ENCODE measurements at regions not wholly inside any gene's neighbourhood (a gene's known extent, or its start where the extent isn't known, plus 50 kb on each side); places are given as distances from the start of the nearest gene placed in this dataset.

DNA sequence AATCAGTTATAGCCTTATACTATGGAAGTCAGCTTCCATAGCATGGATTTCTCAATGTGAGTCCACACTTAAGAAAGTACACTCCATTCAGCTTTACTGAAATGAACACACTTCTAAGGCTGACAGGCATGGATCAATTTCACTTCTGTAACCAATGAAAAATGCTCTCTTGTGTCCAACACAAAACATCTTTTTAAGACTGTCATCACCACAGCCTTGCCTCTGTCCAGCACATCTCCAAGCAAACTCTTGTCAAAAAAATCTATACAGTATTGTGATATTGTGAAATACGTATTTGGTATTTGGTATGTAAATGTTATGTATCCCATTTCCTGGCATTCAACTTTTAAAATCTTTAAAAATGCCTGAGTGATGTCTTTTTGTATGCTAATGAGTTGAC is 208.7 kb downstream of the RAP2B start (continued):
- no peak for TF ChIP-seq ZNF138 (CRISPR knock-in tag; conservative IDR thresholded peaks at IDR 0.05)
- no peak for TF ChIP-seq MYBL2 (CRISPR knock-in tag; IDR thresholded peaks at IDR 0.05)
- no peak for TF ChIP-seq SOX15 (CRISPR knock-in tag; IDR thresholded peaks at IDR 0.05)
- TF ChIP-seq NR2C2 (CRISPR knock-in tag; IDR thresholded peaks at IDR 0.05), result no peak

DNA sequence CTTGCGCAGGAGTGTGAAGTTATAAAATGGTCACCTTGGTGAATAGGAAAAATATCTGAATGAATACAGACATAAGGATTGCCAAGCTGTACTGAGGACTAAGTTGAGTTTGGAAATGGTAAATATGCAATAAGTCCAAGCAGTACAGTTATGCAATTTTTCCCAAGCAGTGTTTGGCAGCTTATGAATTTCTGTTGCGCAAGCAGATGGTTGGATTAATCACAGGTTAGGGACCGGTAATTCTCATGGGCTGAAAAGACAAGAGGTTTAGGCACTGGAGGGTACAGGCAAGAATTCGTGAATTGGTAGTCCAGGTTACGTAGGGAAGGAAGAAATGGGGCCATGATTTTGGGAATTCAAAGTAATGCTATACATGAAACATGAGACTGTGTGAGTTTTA is 210.3 kb downstream of the RAP2B start:
- TF ChIP-seq, protein P1, sequence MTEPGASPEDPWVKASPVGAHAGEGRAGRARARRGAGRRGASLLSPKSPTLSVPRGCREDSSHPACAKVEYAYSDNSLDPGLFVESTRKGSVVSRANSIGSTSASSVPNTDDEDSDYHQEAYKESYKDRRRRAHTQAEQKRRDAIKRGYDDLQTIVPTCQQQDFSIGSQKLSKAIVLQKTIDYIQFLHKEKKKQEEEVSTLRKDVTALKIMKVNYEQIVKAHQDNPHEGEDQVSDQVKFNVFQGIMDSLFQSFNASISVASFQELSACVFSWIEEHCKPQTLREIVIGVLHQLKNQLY (CRISPR knock-in tag; IDR thresholded peaks at IDR 0.05), result no peak
- TF ChIP-seq, protein P2, sequence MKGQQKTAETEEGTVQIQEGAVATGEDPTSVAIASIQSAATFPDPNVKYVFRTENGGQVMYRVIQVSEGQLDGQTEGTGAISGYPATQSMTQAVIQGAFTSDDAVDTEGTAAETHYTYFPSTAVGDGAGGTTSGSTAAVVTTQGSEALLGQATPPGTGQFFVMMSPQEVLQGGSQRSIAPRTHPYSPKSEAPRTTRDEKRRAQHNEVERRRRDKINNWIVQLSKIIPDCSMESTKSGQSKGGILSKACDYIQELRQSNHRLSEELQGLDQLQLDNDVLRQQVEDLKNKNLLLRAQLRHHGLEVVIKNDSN (CRISPR knock-in tag; IDR thresholded peaks at IDR 0.05), result no peak
- TF ChIP-seq, protein P3, sequence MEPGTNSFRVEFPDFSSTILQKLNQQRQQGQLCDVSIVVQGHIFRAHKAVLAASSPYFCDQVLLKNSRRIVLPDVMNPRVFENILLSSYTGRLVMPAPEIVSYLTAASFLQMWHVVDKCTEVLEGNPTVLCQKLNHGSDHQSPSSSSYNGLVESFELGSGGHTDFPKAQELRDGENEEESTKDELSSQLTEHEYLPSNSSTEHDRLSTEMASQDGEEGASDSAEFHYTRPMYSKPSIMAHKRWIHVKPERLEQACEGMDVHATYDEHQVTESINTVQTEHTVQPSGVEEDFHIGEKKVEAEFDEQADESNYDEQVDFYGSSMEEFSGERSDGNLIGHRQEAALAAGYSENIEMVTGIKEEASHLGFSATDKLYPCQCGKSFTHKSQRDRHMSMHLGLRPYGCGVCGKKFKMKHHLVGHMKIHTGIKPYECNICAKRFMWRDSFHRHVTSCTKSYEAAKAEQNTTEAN (CRISPR knock-in tag; IDR thresholded peaks at IDR 0.05), result no peak
- TF ChIP-seq CREM (CRISPR knock-in tag; IDR thresholded peaks at IDR 0.05), result no peak
- no peak for TF ChIP-seq FOXJ3 (CRISPR knock-in tag; IDR thresholded peaks at IDR 0.05; ENCODE audit: borderline replicate concordance)
- TF ChIP-seq NR3C1 (CRISPR knock-in tag; conservative IDR thresholded peaks at IDR 0.05; ENCODE audit: low read depth), result no peak
- no peak for TF ChIP-seq NFE2L1 (CRISPR knock-in tag; IDR thresholded peaks at IDR 0.05)
- TF ChIP-seq FOXK1 (CRISPR knock-in tag; IDR thresholded peaks at IDR 0.05), result no peak
- TF ChIP-seq MXD4 (CRISPR knock-in tag; IDR thresholded peaks at IDR 0.05; ENCODE audit: borderline replicate concordance), result no peak
- TF ChIP-seq ATF1 (CRISPR knock-in tag; IDR thresholded peaks at IDR 0.05), result no peak
- no peak for TF ChIP-seq ZNF671 (CRISPR knock-in tag; IDR thresholded peaks at IDR 0.05)
- TF ChIP-seq, protein P4, sequence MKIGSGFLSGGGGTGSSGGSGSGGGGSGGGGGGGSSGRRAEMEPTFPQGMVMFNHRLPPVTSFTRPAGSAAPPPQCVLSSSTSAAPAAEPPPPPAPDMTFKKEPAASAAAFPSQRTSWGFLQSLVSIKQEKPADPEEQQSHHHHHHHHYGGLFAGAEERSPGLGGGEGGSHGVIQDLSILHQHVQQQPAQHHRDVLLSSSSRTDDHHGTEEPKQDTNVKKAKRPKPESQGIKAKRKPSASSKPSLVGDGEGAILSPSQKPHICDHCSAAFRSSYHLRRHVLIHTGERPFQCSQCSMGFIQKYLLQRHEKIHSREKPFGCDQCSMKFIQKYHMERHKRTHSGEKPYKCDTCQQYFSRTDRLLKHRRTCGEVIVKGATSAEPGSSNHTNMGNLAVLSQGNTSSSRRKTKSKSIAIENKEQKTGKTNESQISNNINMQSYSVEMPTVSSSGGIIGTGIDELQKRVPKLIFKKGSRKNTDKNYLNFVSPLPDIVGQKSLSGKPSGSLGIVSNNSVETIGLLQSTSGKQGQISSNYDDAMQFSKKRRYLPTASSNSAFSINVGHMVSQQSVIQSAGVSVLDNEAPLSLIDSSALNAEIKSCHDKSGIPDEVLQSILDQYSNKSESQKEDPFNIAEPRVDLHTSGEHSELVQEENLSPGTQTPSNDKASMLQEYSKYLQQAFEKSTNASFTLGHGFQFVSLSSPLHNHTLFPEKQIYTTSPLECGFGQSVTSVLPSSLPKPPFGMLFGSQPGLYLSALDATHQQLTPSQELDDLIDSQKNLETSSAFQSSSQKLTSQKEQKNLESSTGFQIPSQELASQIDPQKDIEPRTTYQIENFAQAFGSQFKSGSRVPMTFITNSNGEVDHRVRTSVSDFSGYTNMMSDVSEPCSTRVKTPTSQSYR (CRISPR knock-in tag; IDR thresholded peaks at IDR 0.05), result no peak
- no peak for TF ChIP-seq ESRRA (CRISPR knock-in tag; IDR thresholded peaks at IDR 0.05; ENCODE audit: borderline replicate concordance)
- no peak for TF ChIP-seq NFATC4 (CRISPR knock-in tag; IDR thresholded peaks at IDR 0.05)
- no peak for TF ChIP-seq FOXP1 (CRISPR knock-in tag; IDR thresholded peaks at IDR 0.05; ENCODE audit: borderline replicate concordance)
- TF ChIP-seq, protein P5, sequence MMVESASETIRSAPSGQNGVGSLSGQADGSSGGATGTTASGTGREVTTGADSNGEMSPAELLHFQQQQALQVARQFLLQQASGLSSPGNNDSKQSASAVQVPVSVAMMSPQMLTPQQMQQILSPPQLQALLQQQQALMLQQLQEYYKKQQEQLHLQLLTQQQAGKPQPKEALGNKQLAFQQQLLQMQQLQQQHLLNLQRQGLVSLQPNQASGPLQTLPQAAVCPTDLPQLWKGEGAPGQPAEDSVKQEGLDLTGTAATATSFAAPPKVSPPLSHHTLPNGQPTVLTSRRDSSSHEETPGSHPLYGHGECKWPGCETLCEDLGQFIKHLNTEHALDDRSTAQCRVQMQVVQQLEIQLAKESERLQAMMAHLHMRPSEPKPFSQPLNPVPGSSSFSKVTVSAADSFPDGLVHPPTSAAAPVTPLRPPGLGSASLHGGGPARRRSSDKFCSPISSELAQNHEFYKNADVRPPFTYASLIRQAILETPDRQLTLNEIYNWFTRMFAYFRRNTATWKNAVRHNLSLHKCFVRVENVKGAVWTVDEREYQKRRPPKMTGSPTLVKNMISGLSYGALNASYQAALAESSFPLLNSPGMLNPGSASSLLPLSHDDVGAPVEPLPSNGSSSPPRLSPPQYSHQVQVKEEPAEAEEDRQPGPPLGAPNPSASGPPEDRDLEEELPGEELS (CRISPR knock-in tag; IDR thresholded peaks at IDR 0.05), result no peak
- peaks cover 4% of the 10 kb centered on the region for H3K27me3 Mint-ChIP-seq (ENCODE audit: low read depth)
- H3K36me3 Mint-ChIP-seq, result peaks cover 29% of the 10 kb centered on the region
- no peak overlapping the region for H3K27ac Mint-ChIP-seq
- H3K4me3 Mint-ChIP-seq, result no peak overlapping the region
- DNase-seq (ENCODE audit: low spot score), result no peak
- ChIA-PET CTCF (no interaction called here), POLR2A (no interaction called here)
- no peak for ATAC-seq
- H3K4me1 Mint-ChIP-seq, result no peaks in the 10 kb centered on the region
- H3K9me3 Mint-ChIP-seq, result peaks cover 47% of the 10 kb centered on the region

All from WTC11 (cell line).